Right lobe of liver (tissue), 6 donors: ENCODE measurements at regions not wholly inside any gene's neighbourhood (a gene's known extent, or its start where the extent isn't known, plus 50 kb on each side); places are given as distances from the start of the nearest gene placed in this dataset.

Source experiments
- ATAC-seq, 4 donors: fragments of 200-7000 bp; cut with Tn5 transposase; one replicate each; pipeline ENCODE4 v1.9.1; 2020; ENCODE audit warnings: mild to moderate bottlenecking in 4 of 4, moderate library complexity in 4 of 4
- DNase-seq, 3 donors: peaks; one replicate each; pipeline ENCODE4 v3.0.0-alpha.2; 2020
- H3K27ac ChIP-seq, 3 donors: fragments of 200-600 bp; one replicate each; pipeline ENCODE4 v1.8.0; 2022
- H3K27me3 ChIP-seq, 2 donors: fragments of 200-600 bp; one replicate each; pipeline ENCODE4 v1.8.0; 2022
- H3K36me3 ChIP-seq, 4 donors: fragments of 200-600 bp; sonication (generic) in 1 of 4; one replicate each; pipeline versions ENCODE4 v1.5.1 to v1.8.0; 2017 to 2022; ENCODE audit warnings: control low read depth in 1 of 4
- H3K4me1 ChIP-seq, 4 donors: fragments of 200-600 bp; sonication (generic) in 1 of 4; one replicate each; pipeline versions ENCODE4 v1.5.1 to v1.8.0; 2017 to 2022; ENCODE audit warnings: control low read depth in 1 of 4
- H3K4me3 ChIP-seq, 3 donors: fragments of 200-600 bp; one replicate each; pipeline ENCODE4 v1.8.0; 2022
- H3K9me3 ChIP-seq, 4 donors: fragments of 200-600 bp; sonication (generic) in 1 of 4; one replicate each; pipeline versions ENCODE4 v1.5.1 to v1.8.0; 2017 to 2022; ENCODE audit warnings: control low read depth in 1 of 4
- POLR2A ChIP-seq: fragments of 450-650 bp; IDR thresholded peaks from one replicate; pipeline ENCODE4 v1.6.1; 2017; ENCODE audit warnings: antibody characterized with exemption, mild to moderate bottlenecking
- WGBS: methylation state at CpG from one replicate; pipeline ENCODE4 v1.1.6; 2018; ENCODE audit warnings: low coverage, low lambda C conversion rate; ENCODE audit not compliant: insufficient coverage; ENCODE audit errors: missing lambda C conversion rate; 5-methylcytosine and 5-hydroxymethylcytosine counted together
- intact Hi-C, 2 donors: fragments of 100-400 bp; cut with DNase I; formaldehyde crosslinking; loops; one replicate each; pipeline versions ENCODE4 v1.11.2 to v1.14.1; 2022
- TF ChIP-seq, protein P1 (sequence below), 4 donors: fragments of 200-600 bp in 3 of 4; fragments of 450-650 bp in 1 of 4; IDR thresholded peaks; one replicate each; pipeline versions ENCODE4 v1.5.1 to v1.8.0; 2016 to 2022; ENCODE audit warnings: antibody characterized with exemption in 4 of 4, mild to moderate bottlenecking in 2 of 4
- donor health status: DM: no; HTN: yes; CAD: no.
- donor health status: DM: no; HTN: no; CAD: no.
- donor health status: DM: no; HTN: no; CAD: no.
- donor health status: DM: no; HTN: yes; CAD: no.
- donor health status: DM: no; HTN: yes; CAD: no.

DNA sequence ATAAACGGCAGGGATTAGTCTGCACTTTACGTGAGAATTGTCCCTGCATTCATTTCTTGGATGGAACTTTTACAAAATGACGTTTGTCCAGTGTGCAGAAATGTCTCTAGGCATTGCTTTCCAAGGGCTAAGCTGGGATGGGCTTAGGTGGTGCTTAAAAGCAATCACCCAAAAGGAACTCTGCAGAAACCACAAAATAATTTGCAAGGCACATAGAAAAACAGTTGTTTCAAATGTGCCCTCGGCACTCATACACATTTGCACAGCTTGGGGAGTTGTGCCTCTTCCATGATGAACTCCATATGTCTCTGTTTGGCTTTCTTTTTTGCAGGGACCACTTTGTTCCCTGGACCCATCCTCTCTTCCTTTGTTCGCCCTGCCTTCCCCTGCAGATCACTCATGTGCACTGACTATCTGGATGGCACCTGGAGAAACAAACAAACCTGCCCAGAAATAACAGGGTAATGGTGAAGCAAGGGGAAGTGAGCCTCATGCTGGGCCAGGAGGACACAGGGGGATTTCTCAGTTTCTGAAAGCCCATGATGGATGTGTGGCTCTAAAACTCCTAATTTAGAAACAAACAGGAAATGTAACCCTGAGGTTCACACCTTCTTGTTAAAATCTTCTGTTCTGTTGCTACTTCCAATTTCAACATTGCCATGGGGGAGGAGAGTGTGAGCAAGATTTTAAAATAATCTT lies 150.2 kb downstream of the SNX19 start:
- H3K27ac ChIP-seq, result no peak overlapping the region
- TF ChIP-seq, protein P1, sequence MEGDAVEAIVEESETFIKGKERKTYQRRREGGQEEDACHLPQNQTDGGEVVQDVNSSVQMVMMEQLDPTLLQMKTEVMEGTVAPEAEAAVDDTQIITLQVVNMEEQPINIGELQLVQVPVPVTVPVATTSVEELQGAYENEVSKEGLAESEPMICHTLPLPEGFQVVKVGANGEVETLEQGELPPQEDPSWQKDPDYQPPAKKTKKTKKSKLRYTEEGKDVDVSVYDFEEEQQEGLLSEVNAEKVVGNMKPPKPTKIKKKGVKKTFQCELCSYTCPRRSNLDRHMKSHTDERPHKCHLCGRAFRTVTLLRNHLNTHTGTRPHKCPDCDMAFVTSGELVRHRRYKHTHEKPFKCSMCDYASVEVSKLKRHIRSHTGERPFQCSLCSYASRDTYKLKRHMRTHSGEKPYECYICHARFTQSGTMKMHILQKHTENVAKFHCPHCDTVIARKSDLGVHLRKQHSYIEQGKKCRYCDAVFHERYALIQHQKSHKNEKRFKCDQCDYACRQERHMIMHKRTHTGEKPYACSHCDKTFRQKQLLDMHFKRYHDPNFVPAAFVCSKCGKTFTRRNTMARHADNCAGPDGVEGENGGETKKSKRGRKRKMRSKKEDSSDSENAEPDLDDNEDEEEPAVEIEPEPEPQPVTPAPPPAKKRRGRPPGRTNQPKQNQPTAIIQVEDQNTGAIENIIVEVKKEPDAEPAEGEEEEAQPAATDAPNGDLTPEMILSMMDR (IDR thresholded peaks at IDR 0.05), result no peak
- TF ChIP-seq POLR2A, result no peak
- intact Hi-C loops, result no loop called here
- no peak overlapping the region for H3K4me3 ChIP-seq
- H3K9me3 ChIP-seq, result no peaks in the 10 kb centered on the region
- no peaks in the 10 kb centered on the region for H3K27me3 ChIP-seq
- no peaks in the 10 kb centered on the region for H3K4me1 ChIP-seq
- DNase-seq (no peak), ATAC-seq (no peak)
- 32% methylated on average over 5 of the region's 5 CpGs for WGBS
- H3K36me3 ChIP-seq, result no peaks in the 10 kb centered on the region

DNA sequence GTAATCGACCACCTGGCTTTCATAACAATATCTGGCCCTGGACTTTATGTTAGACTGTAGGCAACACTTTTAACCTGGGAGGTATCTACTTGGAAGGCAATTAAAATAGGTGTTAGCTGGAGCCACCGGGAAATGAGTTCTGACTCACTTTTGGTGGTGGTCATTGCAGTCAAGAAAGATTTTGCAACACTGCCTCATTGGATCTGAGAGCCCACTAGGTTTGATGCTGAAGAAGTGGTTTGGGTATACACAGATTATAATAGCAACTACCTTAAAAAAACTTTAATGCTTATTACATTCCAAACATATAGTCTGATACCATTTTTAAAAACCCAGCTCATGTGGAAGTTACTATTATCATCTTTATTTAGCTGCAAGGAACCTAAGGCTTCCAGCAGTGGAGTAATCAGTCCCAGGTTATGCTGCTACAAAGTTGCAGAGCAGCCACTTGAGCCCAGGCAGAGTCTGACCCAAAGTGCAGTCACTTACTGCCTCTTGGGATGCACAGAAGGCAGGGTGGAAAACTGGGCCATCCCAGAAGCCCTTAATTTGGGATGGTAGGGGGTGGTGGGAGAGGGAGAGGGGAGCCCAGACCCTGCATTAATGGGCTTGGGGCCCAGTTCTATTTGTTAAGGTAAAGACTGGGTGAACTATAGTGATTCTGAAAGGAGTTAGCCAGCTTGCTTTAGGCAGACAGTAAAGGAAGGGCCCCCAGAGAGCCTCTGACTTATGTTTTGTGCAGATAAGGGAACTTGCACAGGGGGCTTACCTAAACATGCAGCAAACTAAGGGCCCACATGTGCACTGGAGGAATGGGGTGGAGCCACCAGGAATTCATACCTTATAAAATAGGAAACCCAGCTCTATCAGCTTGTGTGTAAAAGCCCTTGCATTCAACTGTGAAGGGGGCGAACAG lies 149.4 kb downstream of the SNX19 start:
- WGBS, result 32% methylated on average over 3 of the region's 3 CpGs
- ATAC-seq, result no peak
- no peak for TF ChIP-seq POLR2A
- TF ChIP-seq, protein P1 (IDR thresholded peaks at IDR 0.05), result no peak

DNA sequence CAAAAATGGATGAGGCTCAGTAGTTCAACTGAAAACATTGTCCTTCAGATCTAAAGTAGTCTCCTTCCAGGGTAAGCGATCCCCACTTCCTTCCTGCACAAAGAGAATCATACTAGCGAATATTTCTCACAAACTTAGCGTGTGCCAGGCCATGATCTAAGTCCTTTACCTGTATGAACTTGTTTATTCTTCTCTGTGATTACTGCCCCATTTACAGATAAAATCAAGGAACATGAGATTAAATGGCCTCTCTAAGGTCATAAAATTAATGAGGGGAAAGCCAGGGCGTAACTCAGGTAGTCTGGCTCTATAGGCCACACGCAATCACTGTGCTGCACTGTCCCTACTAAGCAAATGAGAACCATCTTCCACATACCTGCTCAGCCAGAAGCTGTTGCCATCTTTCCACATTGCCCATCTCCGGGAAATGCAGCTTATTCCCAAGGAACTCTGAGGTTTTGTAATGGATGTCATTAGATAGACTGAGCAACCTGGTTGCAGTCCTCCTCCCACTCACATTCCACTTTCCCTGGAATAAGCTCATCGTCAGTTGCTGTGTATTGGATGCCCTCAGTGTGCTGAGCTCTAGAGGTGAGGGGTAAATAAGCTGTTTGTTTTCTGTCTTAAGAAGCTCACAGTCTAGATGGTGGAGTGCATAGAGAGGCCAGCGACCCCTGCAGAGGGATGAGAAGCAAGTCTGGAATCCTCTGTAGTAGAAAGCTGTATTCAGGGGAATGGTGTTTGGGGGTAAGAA lies 146.3 kb downstream of the SNX19 start:
- Histone ChIP-seq H3K4me1 (no peaks in the 10 kb centered on the region), H3K36me3 (no peaks in the 10 kb centered on the region), H3K4me3 (no peak overlapping the region), H3K27me3 (no peaks in the 10 kb centered on the region), H3K9me3 (no peaks in the 10 kb centered on the region), H3K27ac (no peak overlapping the region)
- intact Hi-C loops, result no loop called here
- WGBS, result 61% methylated on average over 8 of the region's 8 CpGs
- TF ChIP-seq POLR2A, result no peak
- TF ChIP-seq, protein P1 (IDR thresholded peaks at IDR 0.05), result no peak
- DNase-seq (no peak), ATAC-seq (no peak)

More for the DNA sequence above, 149.4 kb downstream of the SNX19 start:
- Histone ChIP-seq H3K4me1 (no peaks in the 10 kb centered on the region), H3K9me3 (no peaks in the 10 kb centered on the region), H3K4me3 (no peak overlapping the region), H3K27me3 (no peaks in the 10 kb centered on the region), H3K27ac (no peak overlapping the region), H3K36me3 (no peaks in the 10 kb centered on the region)
- intact Hi-C loops, result no loop called here
- DNase-seq, result no peak

DNA sequence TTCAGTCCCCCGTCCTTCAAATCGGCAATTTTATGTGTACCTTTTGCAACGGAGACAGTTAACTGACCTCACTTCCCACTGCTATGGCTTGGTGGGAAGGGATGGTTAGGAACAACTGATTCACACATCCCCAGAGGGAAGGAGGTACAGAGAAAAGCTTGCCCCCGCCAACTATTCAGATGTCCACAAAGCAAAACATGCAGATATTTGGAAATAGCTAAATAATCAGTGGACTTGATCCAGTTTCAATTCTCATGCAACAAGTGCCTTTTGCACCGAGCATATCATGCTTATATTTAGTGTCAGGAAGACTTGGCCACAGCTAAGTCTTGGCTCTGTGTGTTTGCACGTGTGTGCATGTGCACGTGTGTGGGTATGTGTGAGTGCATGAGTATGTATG lies 144.6 kb downstream of the SNX19 start:
- Histone ChIP-seq H3K9me3 (no peaks in the 10 kb centered on the region), H3K4me1 (no peaks in the 10 kb centered on the region), H3K36me3 (no peaks in the 10 kb centered on the region), H3K27ac (no peak overlapping the region), H3K4me3 (no peak overlapping the region), H3K27me3 (no peaks in the 10 kb centered on the region)
- intact Hi-C loops, result no loop called here
- ATAC-seq (no peak), DNase-seq (no peak)
- TF ChIP-seq POLR2A, result no peak
- TF ChIP-seq, protein P1 (IDR thresholded peaks at IDR 0.05), result no peak
- WGBS, result 55% methylated on average over 7 of the region's 7 CpGs
